HCT116 (cell line): ENCODE measurements at regions not wholly inside any gene's neighbourhood (a gene's known extent, or its start where the extent isn't known, plus 50 kb on each side); places are given as distances from the start of the nearest gene placed in this dataset.

ENCODE experiments used
- ATAC-seq: fragments of 200-7000 bp; cut with Tn5 transposase; 2 replicates; pipeline ENCODE4 v1.9.1; 2020; ENCODE audit warnings: mild to moderate bottlenecking, moderate library complexity
- BruUV-seq: library from RNA; stranded (reverse); fragments of 400-500 nt; replicated peaks from 2 replicates; lab custom pipeline; 2021; lab: Mats Ljungman, UMichigan
- CTCF ChIA-PET: fragments of 300-600 bp; sonication (Branson Sonifier 250); formaldehyde crosslinking; loops from one replicate; lab custom pipeline; 2021; ENCODE audit warnings: antibody characterized with exemption; lab: Charles Lee
- POLR2A ChIA-PET: fragments of 300-600, 350-600 bp; sonication (Branson Sonifier 250); formaldehyde crosslinking; loops from one replicate; lab custom pipeline; 2021; ENCODE audit warnings: antibody characterized with exemption; lab: Charles Lee
- RAD21 ChIA-PET, 2 experiments: fragments of 300-600 bp; sonication (Branson Sonifier 250); formaldehyde crosslinking; loops; one replicate each; lab custom pipeline; 2023; ENCODE audit warnings: low total read pairs in 2 of 2; ENCODE audit not compliant: uncharacterized antibody in 2 of 2, unreplicated experiment in 2 of 2, low non-redundant PET in 1 of 2; lab: Charles Lee
- DNase-seq: peaks from one replicate; pipeline ENCODE4 v3.0.0-alpha.2; 2010; ENCODE audit warnings: low read depth, low spot score
- H2AFZ ChIP-seq: fragments of 200-600 bp; shearing (Covaris generic), sonication (generic); 2 replicates; pipeline ENCODE4 v1.6.1; 2017; ENCODE audit warnings: low read depth, mixed run types, mixed read lengths, antibody characterized with exemption, low read length; ENCODE audit not compliant: poor library complexity, severe bottlenecking
- H3K27ac ChIP-seq: 2 replicates; pipeline ENCODE4 v1.5.1; 2012; ENCODE audit warnings: low read depth, low read length
- H3K27me3 ChIP-seq: fragments of 200-600 bp; sonication (generic); 2 replicates; pipeline ENCODE4 v1.6.1; 2016; ENCODE audit warnings: mixed run types, low read length, mixed read lengths; ENCODE audit not compliant: insufficient read depth
- H3K36me3 ChIP-seq, 2 experiments: fragments of 200-500 bp in 1 of 2; fragments of 200-600 bp in 1 of 2; sonication (Bioruptor generic) in 1 of 2; sonication (generic) in 1 of 2; 2 replicates each; pipeline versions ENCODE4 v1.5.1 to v1.6.1; 2014 to 2016; ENCODE audit warnings: low read length in 2 of 2, inconsistent platforms in 1 of 2, mixed read lengths in 1 of 2, mixed run types in 1 of 2; ENCODE audit not compliant: insufficient read depth in 2 of 2, control insufficient read depth in 1 of 2
- H3K4me1 ChIP-seq, 2 experiments: fragments of 200-600 bp in 1 of 2; sonication (generic) in 1 of 2; 2 replicates each; pipeline versions ENCODE4 v1.5.1 to v1.6.1; 2012 to 2017; ENCODE audit warnings: low read length in 2 of 2, inconsistent platforms in 1 of 2, mild to moderate bottlenecking in 1 of 2, mixed read lengths in 1 of 2, mixed run types in 1 of 2, moderate library complexity in 1 of 2; ENCODE audit not compliant: insufficient read depth in 2 of 2, control insufficient read depth in 1 of 2
- H3K4me2 ChIP-seq: fragments of 200-600 bp; sonication (generic); 2 replicates; pipeline ENCODE4 v1.6.1; 2017; ENCODE audit warnings: mixed run types, low read length, mixed read lengths
- H3K4me3 ChIP-seq, 2 experiments: fragments of 200-600 bp in 1 of 2; sonication (generic) in 1 of 2; replicated peaks in 1 of 2; 2 replicates each; pipeline ENCODE4 v1.5.1; 2011 to 2016; ENCODE audit warnings: low read length in 2 of 2, control low read depth in 1 of 2, low read depth in 1 of 2, mild to moderate bottlenecking in 1 of 2, mixed read lengths in 1 of 2, mixed run types in 1 of 2
- H3K79me2 ChIP-seq: fragments of 200-600 bp; sonication (generic); 2 replicates; pipeline ENCODE4 v1.6.1; 2017; ENCODE audit warnings: mild to moderate bottlenecking, mixed run types, low read length, moderate library complexity, mixed read lengths; ENCODE audit not compliant: insufficient read depth
- H3K9ac ChIP-seq: fragments of 200-600 bp; sonication (generic); 2 replicates; pipeline ENCODE4 v1.6.1; 2016; ENCODE audit warnings: low read length, mixed read lengths
- H3K9me2 ChIP-seq: fragments of 200-600 bp; sonication (generic), shearing (Covaris generic); 2 replicates; pipeline ENCODE4 v1.6.1; 2017; ENCODE audit warnings: mixed run types, mild to moderate bottlenecking, moderate library complexity; ENCODE audit not compliant: insufficient read depth
- H3K9me3 ChIP-seq, 2 experiments: fragments of 200-500 bp in 1 of 2; fragments of 200-600 bp in 1 of 2; sonication (Bioruptor generic) in 1 of 2; sonication (generic) in 1 of 2; 2 replicates each; pipeline ENCODE4 v1.6.1; 2014 to 2017; ENCODE audit warnings: low read length in 2 of 2, mixed read lengths in 2 of 2, inconsistent platforms in 1 of 2, low read depth in 1 of 2, mild to moderate bottlenecking in 1 of 2, mixed run types in 1 of 2, moderate library complexity in 1 of 2; ENCODE audit not compliant: control insufficient read depth in 1 of 2, insufficient read depth in 1 of 2
- H4K20me1 ChIP-seq: fragments of 200-600 bp; sonication (generic), shearing (Covaris generic); 2 replicates; pipeline ENCODE4 v1.6.1; 2017; ENCODE audit warnings: mixed run types, mild to moderate bottlenecking, moderate library complexity; ENCODE audit not compliant: insufficient read depth
- CBX3 ChIP-seq: IDR thresholded peaks from 2 replicates; pipeline ENCODE4 v1.6.1; 2012; ENCODE audit warnings: low read depth
- CEBPB ChIP-seq: IDR thresholded peaks from 2 replicates; pipeline ENCODE4 v1.6.1; 2012; ENCODE audit warnings: low read depth
- EGR1 ChIP-seq: IDR thresholded peaks from 2 replicates; pipeline ENCODE4 v1.6.1; 2012; ENCODE audit warnings: low read depth
- ELF1 ChIP-seq: IDR thresholded peaks from 2 replicates; pipeline ENCODE4 v1.6.1; 2012; ENCODE audit warnings: low read depth, borderline replicate concordance
- JUND ChIP-seq: IDR thresholded peaks from 2 replicates; pipeline ENCODE4 v1.6.1; 2012
- SIN3A ChIP-seq: IDR thresholded peaks from 2 replicates; pipeline ENCODE4 v1.6.1; 2012; ENCODE audit warnings: low read depth
- SP1 ChIP-seq: IDR thresholded peaks from 2 replicates; pipeline ENCODE4 v1.6.1; 2012; ENCODE audit warnings: low read depth
- ZNF274 ChIP-seq: fragments of 200-500 bp; sonication (Bioruptor generic); IDR thresholded peaks from 2 replicates; pipeline ENCODE4 v1.6.1; 2014; ENCODE audit warnings: mild to moderate bottlenecking, low read depth, low read length, inconsistent platforms
- intact Hi-C: fragments of 100-400 bp; cut with micrococcal nuclease; formaldehyde crosslinking; loops from 2 replicates; pipeline ENCODE4 v1.10.0; 2022
- TF ChIP-seq, protein P1 (sequence below): IDR thresholded peaks from 2 replicates; pipeline ENCODE4 v1.6.1; 2012
- TF ChIP-seq, protein P2 (sequence below): IDR thresholded peaks from 2 replicates; pipeline ENCODE4 v1.6.1; 2011; ENCODE audit warnings: mild to moderate bottlenecking, low read length, moderate library complexity; ENCODE audit not compliant: insufficient replicate concordance; ENCODE audit errors: extremely low read depth
- TF ChIP-seq, protein P3 (sequence below): IDR thresholded peaks from 2 replicates; pipeline ENCODE4 v1.6.1; 2012; ENCODE audit warnings: low read depth

DNA sequence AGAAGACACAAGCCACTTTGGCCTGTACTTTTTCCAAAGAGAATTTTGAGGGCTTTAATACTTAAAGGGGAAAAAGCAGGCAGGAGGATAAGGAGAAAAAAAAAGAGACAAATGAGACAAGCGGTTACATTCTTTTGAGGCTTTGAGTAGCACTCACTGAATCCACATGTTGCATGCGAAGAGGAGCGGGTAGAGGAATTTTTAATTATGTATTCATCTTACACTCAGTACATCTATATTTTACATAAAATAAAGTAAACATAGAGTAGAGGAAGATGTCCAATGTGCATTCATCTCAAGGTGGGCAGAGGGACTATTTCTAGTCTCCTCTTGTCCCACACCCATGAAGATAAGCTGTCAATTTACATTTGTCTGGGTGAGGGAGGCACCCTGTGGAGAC lies 266.9 kb downstream of the CD109 start:
- DNase-seq = no peak
- no peaks in the 10 kb centered on the region for H3K79me2 ChIP-seq
- no peaks in the 10 kb centered on the region for H3K9me3 ChIP-seq
- RAD21 ChIA-PET = no interaction called here
- H3K36me3 ChIP-seq = no peaks in the 10 kb centered on the region
- no peak overlapping the region for H2AFZ ChIP-seq
- no peak for ATAC-seq
- BruUV-seq = no TSS peak
- H3K4me1 ChIP-seq = no peaks in the 10 kb centered on the region
- no peak overlapping the region for H3K4me3 ChIP-seq
- no peak overlapping the region for H3K27ac ChIP-seq
- H3K27me3 ChIP-seq = no peaks in the 10 kb centered on the region
- H3K4me2 ChIP-seq = no peak overlapping the region
- no peak for TF ChIP-seq SIN3A
- TF ChIP-seq, protein P1, sequence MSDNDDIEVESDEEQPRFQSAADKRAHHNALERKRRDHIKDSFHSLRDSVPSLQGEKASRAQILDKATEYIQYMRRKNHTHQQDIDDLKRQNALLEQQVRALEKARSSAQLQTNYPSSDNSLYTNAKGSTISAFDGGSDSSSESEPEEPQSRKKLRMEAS = no peak
- TF ChIP-seq, protein P2, sequence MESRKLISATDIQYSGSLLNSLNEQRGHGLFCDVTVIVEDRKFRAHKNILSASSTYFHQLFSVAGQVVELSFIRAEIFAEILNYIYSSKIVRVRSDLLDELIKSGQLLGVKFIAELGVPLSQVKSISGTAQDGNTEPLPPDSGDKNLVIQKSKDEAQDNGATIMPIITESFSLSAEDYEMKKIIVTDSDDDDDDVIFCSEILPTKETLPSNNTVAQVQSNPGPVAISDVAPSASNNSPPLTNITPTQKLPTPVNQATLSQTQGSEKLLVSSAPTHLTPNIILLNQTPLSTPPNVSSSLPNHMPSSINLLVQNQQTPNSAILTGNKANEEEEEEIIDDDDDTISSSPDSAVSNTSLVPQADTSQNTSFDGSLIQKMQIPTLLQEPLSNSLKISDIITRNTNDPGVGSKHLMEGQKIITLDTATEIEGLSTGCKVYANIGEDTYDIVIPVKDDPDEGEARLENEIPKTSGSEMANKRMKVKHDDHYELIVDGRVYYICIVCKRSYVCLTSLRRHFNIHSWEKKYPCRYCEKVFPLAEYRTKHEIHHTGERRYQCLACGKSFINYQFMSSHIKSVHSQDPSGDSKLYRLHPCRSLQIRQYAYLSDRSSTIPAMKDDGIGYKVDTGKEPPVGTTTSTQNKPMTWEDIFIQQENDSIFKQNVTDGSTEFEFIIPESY = no peak
- TF ChIP-seq CEBPB = no peak
- no peak for TF ChIP-seq SP1
- no peak for TF ChIP-seq CBX3
- TF ChIP-seq ZNF274 = no peak
- no peak for TF ChIP-seq EGR1
- TF ChIP-seq JUND = no peak
- TF ChIP-seq, protein P3, sequence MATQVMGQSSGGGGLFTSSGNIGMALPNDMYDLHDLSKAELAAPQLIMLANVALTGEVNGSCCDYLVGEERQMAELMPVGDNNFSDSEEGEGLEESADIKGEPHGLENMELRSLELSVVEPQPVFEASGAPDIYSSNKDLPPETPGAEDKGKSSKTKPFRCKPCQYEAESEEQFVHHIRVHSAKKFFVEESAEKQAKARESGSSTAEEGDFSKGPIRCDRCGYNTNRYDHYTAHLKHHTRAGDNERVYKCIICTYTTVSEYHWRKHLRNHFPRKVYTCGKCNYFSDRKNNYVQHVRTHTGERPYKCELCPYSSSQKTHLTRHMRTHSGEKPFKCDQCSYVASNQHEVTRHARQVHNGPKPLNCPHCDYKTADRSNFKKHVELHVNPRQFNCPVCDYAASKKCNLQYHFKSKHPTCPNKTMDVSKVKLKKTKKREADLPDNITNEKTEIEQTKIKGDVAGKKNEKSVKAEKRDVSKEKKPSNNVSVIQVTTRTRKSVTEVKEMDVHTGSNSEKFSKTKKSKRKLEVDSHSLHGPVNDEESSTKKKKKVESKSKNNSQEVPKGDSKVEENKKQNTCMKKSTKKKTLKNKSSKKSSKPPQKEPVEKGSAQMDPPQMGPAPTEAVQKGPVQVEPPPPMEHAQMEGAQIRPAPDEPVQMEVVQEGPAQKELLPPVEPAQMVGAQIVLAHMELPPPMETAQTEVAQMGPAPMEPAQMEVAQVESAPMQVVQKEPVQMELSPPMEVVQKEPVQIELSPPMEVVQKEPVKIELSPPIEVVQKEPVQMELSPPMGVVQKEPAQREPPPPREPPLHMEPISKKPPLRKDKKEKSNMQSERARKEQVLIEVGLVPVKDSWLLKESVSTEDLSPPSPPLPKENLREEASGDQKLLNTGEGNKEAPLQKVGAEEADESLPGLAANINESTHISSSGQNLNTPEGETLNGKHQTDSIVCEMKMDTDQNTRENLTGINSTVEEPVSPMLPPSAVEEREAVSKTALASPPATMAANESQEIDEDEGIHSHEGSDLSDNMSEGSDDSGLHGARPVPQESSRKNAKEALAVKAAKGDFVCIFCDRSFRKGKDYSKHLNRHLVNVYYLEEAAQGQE = no peak
- TF ChIP-seq ELF1 = no peak
- POLR2A ChIA-PET = no interaction called here
- no peaks in the 10 kb centered on the region for H4K20me1 ChIP-seq
- intact Hi-C loops = no loop called here
- no peak overlapping the region for H3K9ac ChIP-seq
- CTCF ChIA-PET = no interaction called here
- no peaks in the 10 kb centered on the region for H3K9me2 ChIP-seq
